HepG2 (cell line): ENCODE measurements at regions not wholly inside any gene's neighbourhood (a gene's known extent, or its start where the extent isn't known, plus 50 kb on each side); places are given as distances from the start of the nearest gene placed in this dataset.

Experiments used
- ZNF235 ChIP-seq: sonication (generic); formaldehyde crosslinking; IDR thresholded peaks from 2 replicates; pipeline ENCODE4 v1.8.1; 2023; ENCODE audit warnings: mild to moderate bottlenecking, missing genetic modification reagents, borderline replicate concordance
- TF ChIP-seq, protein P1 (sequence below): sonication (generic); formaldehyde crosslinking; IDR thresholded peaks from 2 replicates; pipeline ENCODE4 v1.5.1; 2020; ENCODE audit warnings: mild to moderate bottlenecking, missing genetic modification reagents, borderline replicate concordance
- TF ChIP-seq, protein P2 (sequence below): sonication (generic); formaldehyde crosslinking; IDR thresholded peaks from 2 replicates; pipeline ENCODE4 v1.4.0; 2020; ENCODE audit warnings: mild to moderate bottlenecking, missing genetic modification reagents

DNA sequence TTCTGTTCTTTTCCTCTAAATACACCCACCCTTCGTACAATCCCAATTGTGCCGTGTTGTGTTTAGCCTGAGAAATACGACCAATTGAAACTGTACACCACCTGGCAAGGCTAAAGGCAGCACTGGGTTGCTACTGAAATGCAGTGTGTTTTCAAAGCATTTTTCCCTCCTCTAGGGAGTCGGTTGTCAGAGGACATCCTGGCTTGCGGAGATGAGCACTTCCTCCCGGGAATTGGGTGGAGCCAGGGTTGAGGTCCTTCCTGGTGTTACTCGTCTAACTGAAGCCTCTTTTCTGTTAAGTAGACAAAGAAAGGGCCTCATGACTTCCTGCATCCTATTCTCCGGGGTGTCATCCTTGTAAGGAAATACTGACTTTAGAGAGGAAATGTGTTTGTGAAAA is 133.5 kb downstream of the MTPAP start (continued):
- TF ChIP-seq, protein P1, sequence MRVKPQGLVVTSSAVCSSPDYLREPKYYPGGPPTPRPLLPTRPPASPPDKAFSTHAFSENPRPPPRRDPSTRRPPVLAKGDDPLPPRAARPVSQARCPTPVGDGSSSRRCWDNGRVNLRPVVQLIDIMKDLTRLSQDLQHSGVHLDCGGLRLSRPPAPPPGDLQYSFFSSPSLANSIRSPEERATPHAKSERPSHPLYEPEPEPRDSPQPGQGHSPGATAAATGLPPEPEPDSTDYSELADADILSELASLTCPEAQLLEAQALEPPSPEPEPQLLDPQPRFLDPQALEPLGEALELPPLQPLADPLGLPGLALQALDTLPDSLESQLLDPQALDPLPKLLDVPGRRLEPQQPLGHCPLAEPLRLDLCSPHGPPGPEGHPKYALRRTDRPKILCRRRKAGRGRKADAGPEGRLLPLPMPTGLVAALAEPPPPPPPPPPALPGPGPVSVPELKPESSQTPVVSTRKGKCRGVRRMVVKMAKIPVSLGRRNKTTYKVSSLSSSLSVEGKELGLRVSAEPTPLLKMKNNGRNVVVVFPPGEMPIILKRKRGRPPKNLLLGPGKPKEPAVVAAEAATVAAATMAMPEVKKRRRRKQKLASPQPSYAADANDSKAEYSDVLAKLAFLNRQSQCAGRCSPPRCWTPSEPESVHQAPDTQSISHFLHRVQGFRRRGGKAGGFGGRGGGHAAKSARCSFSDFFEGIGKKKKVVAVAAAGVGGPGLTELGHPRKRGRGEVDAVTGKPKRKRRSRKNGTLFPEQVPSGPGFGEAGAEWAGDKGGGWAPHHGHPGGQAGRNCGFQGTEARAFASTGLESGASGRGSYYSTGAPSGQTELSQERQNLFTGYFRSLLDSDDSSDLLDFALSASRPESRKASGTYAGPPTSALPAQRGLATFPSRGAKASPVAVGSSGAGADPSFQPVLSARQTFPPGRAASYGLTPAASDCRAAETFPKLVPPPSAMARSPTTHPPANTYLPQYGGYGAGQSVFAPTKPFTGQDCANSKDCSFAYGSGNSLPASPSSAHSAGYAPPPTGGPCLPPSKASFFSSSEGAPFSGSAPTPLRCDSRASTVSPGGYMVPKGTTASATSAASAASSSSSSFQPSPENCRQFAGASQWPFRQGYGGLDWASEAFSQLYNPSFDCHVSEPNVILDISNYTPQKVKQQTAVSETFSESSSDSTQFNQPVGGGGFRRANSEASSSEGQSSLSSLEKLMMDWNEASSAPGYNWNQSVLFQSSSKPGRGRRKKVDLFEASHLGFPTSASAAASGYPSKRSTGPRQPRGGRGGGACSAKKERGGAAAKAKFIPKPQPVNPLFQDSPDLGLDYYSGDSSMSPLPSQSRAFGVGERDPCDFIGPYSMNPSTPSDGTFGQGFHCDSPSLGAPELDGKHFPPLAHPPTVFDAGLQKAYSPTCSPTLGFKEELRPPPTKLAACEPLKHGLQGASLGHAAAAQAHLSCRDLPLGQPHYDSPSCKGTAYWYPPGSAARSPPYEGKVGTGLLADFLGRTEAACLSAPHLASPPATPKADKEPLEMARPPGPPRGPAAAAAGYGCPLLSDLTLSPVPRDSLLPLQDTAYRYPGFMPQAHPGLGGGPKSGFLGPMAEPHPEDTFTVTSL = no peak
- no peak for TF ChIP-seq ZNF235 (CRISPR knock-in tag)
- TF ChIP-seq, protein P2, sequence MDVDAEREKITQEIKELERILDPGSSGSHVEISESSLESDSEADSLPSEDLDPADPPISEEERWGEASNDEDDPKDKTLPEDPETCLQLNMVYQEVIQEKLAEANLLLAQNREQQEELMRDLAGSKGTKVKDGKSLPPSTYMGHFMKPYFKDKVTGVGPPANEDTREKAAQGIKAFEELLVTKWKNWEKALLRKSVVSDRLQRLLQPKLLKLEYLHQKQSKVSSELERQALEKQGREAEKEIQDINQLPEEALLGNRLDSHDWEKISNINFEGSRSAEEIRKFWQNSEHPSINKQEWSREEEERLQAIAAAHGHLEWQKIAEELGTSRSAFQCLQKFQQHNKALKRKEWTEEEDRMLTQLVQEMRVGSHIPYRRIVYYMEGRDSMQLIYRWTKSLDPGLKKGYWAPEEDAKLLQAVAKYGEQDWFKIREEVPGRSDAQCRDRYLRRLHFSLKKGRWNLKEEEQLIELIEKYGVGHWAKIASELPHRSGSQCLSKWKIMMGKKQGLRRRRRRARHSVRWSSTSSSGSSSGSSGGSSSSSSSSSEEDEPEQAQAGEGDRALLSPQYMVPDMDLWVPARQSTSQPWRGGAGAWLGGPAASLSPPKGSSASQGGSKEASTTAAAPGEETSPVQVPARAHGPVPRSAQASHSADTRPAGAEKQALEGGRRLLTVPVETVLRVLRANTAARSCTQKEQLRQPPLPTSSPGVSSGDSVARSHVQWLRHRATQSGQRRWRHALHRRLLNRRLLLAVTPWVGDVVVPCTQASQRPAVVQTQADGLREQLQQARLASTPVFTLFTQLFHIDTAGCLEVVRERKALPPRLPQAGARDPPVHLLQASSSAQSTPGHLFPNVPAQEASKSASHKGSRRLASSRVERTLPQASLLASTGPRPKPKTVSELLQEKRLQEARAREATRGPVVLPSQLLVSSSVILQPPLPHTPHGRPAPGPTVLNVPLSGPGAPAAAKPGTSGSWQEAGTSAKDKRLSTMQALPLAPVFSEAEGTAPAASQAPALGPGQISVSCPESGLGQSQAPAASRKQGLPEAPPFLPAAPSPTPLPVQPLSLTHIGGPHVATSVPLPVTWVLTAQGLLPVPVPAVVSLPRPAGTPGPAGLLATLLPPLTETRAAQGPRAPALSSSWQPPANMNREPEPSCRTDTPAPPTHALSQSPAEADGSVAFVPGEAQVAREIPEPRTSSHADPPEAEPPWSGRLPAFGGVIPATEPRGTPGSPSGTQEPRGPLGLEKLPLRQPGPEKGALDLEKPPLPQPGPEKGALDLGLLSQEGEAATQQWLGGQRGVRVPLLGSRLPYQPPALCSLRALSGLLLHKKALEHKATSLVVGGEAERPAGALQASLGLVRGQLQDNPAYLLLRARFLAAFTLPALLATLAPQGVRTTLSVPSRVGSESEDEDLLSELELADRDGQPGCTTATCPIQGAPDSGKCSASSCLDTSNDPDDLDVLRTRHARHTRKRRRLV (CRISPR knock-in tag) = no peak
